ENCODE measurements at regions not wholly inside any gene's neighbourhood (a gene's known extent, or its start where the extent isn't known, plus 50 kb on each side); places are given as distances from the start of the nearest gene placed in this dataset.
A peak's percentile ranks its signal among the peaks of the same experiment; 100 is the strongest.

- H3K27me3 ChIP-seq (ENCODE audit: control insufficient read depth in 4 of 4, insufficient read depth in 4 of 4, low read length in 3 of 4): no peaks in the 10 kb centered on the region
Measured at GRCh38 chr16:22427556-22427955, 53.1 kb upstream of the CDR2 start.

GRCh38 chr16:22425847-22426246 is 51.4 kb upstream of the CDR2 start:
- DNase-seq (ENCODE audit: low spot score): no peak
- Histone ChIP-seq H3K27me3 (ENCODE audit: control insufficient read depth in 4 of 4, insufficient read depth in 4 of 4, low read length in 3 of 4) (no peaks in the 10 kb centered on the region), H3K27ac (ENCODE audit: low read depth in 1 of 2, low read length in 2 of 2) (peak overlapping the region in 1 of 2 donors; percentile 28), H3K4me1 (ENCODE audit: control insufficient read depth in 4 of 4, insufficient read depth in 4 of 4, low read length in 3 of 4) (peaks cover 0 to 9% (median 0%) of the 10 kb centered on the region in 4 donors), H3K4me3 (ENCODE audit: low read depth in 1 of 3, low read length in 3 of 3) (no peak overlapping the region), H3K36me3 (ENCODE audit: control insufficient read depth in 4 of 4, insufficient read depth in 3 of 4, low read depth in 1 of 4, low read length in 3 of 4) (peaks cover 6 to 23% (median 14%) of the 10 kb centered on the region in 4 donors), H3K9me3 (ENCODE audit: control insufficient read depth in 4 of 4, low read length in 3 of 4) (no peaks in the 10 kb centered on the region), H3K9ac (ENCODE audit: low read depth in 1 of 2, low read length in 2 of 2) (no peak overlapping the region)
- TF ChIP-seq JUND (IDR thresholded peaks at IDR 0.05) (no peak), EGR1 (IDR thresholded peaks at IDR 0.05; ENCODE audit: low read depth in 2 of 2) (no peak)
- TF ChIP-seq, protein P1, sequence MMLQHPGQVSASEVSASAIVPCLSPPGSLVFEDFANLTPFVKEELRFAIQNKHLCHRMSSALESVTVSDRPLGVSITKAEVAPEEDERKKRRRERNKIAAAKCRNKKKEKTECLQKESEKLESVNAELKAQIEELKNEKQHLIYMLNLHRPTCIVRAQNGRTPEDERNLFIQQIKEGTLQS (IDR thresholded peaks at IDR 0.05): no peak
- 94% methylated on average over 5 of the region's 5 CpGs for WGBS

More at GRCh38 chr16:22427556-22427955, 53.1 kb upstream of the CDR2 start:
- no peak overlapping the region for H3K27ac ChIP-seq (ENCODE audit: low read depth in 1 of 2, low read length in 2 of 2)
- no peak overlapping the region for H3K9ac ChIP-seq (ENCODE audit: low read depth in 1 of 2, low read length in 2 of 2)
- 97% methylated on average over 10 of the region's 10 CpGs for WGBS
- no peak for DNase-seq (ENCODE audit: low spot score)
- H3K4me3 ChIP-seq (ENCODE audit: low read depth in 1 of 3, low read length in 3 of 3): no peak overlapping the region
- H3K36me3 ChIP-seq (ENCODE audit: control insufficient read depth in 4 of 4, insufficient read depth in 3 of 4, low read depth in 1 of 4, low read length in 3 of 4): peaks cover 6 to 19% (median 13%) of the 10 kb centered on the region in 4 donors
- H3K4me1 ChIP-seq (ENCODE audit: control insufficient read depth in 4 of 4, insufficient read depth in 4 of 4, low read length in 3 of 4): peaks cover 0 to 9% (median 0%) of the 10 kb centered on the region in 4 donors
- H3K9me3 ChIP-seq (ENCODE audit: control insufficient read depth in 4 of 4, low read length in 3 of 4): no peaks in the 10 kb centered on the region
- TF ChIP-seq, protein P2, sequence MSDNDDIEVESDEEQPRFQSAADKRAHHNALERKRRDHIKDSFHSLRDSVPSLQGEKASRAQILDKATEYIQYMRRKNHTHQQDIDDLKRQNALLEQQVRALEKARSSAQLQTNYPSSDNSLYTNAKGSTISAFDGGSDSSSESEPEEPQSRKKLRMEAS (IDR thresholded peaks at IDR 0.05): no peak
- TF ChIP-seq FOXA1 (IDR thresholded peaks at IDR 0.05): no peak
- TF ChIP-seq YY1 (IDR thresholded peaks at IDR 0.05): no peak
- TF ChIP-seq JUND (IDR thresholded peaks at IDR 0.05): no peak
- TF ChIP-seq, protein P3, sequence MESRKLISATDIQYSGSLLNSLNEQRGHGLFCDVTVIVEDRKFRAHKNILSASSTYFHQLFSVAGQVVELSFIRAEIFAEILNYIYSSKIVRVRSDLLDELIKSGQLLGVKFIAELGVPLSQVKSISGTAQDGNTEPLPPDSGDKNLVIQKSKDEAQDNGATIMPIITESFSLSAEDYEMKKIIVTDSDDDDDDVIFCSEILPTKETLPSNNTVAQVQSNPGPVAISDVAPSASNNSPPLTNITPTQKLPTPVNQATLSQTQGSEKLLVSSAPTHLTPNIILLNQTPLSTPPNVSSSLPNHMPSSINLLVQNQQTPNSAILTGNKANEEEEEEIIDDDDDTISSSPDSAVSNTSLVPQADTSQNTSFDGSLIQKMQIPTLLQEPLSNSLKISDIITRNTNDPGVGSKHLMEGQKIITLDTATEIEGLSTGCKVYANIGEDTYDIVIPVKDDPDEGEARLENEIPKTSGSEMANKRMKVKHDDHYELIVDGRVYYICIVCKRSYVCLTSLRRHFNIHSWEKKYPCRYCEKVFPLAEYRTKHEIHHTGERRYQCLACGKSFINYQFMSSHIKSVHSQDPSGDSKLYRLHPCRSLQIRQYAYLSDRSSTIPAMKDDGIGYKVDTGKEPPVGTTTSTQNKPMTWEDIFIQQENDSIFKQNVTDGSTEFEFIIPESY (IDR thresholded peaks at IDR 0.05): no peak
- no peak for TF ChIP-seq SP1 (IDR thresholded peaks at IDR 0.05)
- TF ChIP-seq FOXA2 (IDR thresholded peaks at IDR 0.05): no peak
- no peak for TF ChIP-seq HNF4G (IDR thresholded peaks at IDR 0.05)
- no peak for TF ChIP-seq NR2F2 (IDR thresholded peaks at IDR 0.05)
- TF ChIP-seq EGR1 (IDR thresholded peaks at IDR 0.05; ENCODE audit: low read depth in 2 of 2): no peak

DNA sequence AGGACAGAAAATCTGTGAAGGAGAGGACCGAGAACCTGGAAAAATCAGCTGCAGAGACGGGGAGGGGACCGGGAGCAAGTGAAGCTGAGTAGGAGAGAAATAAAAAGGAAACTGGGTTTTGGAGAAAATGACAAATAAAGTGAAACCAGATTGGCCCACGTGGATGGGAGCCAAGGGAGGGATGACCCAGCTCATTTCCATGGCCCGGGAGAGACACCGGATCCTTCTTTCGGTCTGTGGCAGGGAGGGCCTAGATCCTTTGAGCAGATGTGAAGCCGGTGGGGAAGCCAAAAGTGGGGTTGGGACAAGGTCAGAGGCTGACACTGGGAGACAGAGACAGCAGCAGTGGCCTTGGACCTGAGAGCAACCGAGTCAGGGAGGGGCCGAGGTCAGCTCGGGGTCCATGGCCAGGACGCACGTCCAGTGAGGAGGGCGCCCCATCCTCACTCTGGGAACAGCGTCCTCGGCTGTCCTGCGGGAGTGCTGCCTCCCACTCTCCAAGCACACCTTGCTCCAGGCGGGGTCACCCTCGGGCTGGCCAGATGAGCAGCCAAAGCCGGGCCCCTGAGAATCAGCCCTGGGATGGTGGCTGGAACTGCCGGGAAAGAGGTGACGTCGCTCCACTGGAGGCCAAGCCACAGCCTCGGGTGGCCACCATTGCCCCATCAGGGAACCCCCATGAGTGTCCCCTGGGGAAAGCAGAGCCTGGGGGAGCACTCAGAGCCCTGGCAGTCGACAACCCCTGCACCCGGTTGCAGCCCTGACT is 50.8 kb upstream of the CDR2 start:
- no peak for DNase-seq (ENCODE audit: low spot score)
- H3K9me3 ChIP-seq (ENCODE audit: control insufficient read depth in 4 of 4, low read length in 3 of 4): no peaks in the 10 kb centered on the region
- H3K9ac ChIP-seq (ENCODE audit: low read depth in 1 of 2, low read length in 2 of 2): no peak overlapping the region
- WGBS: 79% methylated on average over 26 of the region's 26 CpGs
- H3K27me3 ChIP-seq (ENCODE audit: control insufficient read depth in 4 of 4, insufficient read depth in 4 of 4, low read length in 3 of 4): no peaks in the 10 kb centered on the region
- no peak overlapping the region for H3K4me3 ChIP-seq (ENCODE audit: low read depth in 1 of 3, low read length in 3 of 3)
- peaks cover 8 to 27% (median 16%) of the 10 kb centered on the region in 4 donors for H3K36me3 ChIP-seq (ENCODE audit: control insufficient read depth in 4 of 4, insufficient read depth in 3 of 4, low read depth in 1 of 4, low read length in 3 of 4)
- no peak for TF ChIP-seq EGR1 (IDR thresholded peaks at IDR 0.05; ENCODE audit: low read depth in 2 of 2)
- TF ChIP-seq NR2F2 (IDR thresholded peaks at IDR 0.05): peak; percentile 26
- TF ChIP-seq FOXA2 (IDR thresholded peaks at IDR 0.05): no peak
- H3K27ac ChIP-seq (ENCODE audit: low read depth in 1 of 2, low read length in 2 of 2): peak overlapping the region; percentile 47 to 54
- peaks cover 0 to 9% (median 0%) of the 10 kb centered on the region in 4 donors for H3K4me1 ChIP-seq (ENCODE audit: control insufficient read depth in 4 of 4, insufficient read depth in 4 of 4, low read length in 3 of 4)
